ENCODE measurements at regions not wholly inside any gene's neighbourhood (a gene's known extent, or its start where the extent isn't known, plus 50 kb on each side); places are given as distances from the start of the nearest gene placed in this dataset.

- TF ChIP-seq EZH2 (IDR thresholded peaks at IDR 0.05; ENCODE audit: borderline replicate concordance, low read length) = no peak
- TF ChIP-seq CTCF (conservative IDR thresholded peaks at IDR 0.05 in 1 of 2, IDR thresholded peaks at IDR 0.05 in 1 of 2; ENCODE audit: extremely low read depth in 1 of 2, insufficient read depth in 1 of 2, low read depth in 1 of 2, low read length in 2 of 2) = peak; percentile 19 to 30
Measured at GRCh38 chr14:45664668-45665356, 411.8 kb upstream of the MIS18BP1 start.

All from mammary epithelial cell (primary cell).